ENCODE measurements at regions not wholly inside any gene's neighbourhood (a gene's known extent, or its start where the extent isn't known, plus 50 kb on each side); places are given as distances from the start of the nearest gene placed in this dataset.
"Not testable (repeated sequence)": the region's sequence is repeated elsewhere in the genome, so short reads cannot be mapped to it uniquely, and the experiment has no call there.

DNA sequence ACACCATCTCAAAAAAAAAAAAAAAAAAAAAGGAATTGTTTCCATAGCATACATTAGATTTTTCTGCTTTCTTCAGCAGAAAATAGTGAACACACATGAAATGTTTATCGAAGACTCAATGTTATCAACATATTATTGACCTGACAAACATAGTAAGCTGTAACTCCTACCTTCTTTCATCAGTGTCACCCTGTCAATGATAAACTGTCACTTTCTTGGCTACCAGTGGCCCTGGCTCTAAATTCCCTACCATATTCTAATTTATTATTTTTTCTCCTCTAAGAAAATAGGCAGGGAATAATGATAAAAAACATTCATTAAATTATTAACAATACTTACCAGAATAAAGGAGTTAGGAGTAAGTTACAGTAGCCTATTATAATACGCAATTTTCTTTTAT, 127.3 kb upstream of the KLHL1 start:
- DNase-seq: no peak

GRCh38 chr13:70223911-70224310, 115.7 kb upstream of the KLHL1 start:
- DNase-seq: no peak

DNA sequence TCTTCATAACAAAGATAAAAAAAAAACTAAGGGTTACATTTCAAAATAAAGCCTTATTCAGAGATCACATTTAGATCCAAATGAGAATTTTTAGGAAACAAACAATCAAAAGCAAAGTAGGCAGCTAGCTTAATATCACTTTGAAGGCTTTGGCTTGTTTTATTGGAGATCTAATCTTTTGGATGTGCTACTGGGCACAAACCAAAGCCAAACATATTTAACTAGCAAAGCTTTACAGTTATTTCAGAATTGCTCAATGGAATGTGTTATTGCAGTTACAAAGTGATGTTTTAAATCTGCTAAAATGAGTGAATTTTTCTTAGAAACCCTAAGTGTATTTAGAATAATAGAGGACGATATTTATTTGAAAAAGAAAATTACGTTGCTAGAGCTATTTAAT, 114.7 kb upstream of the KLHL1 start:
- DNase-seq: no peak

DNA sequence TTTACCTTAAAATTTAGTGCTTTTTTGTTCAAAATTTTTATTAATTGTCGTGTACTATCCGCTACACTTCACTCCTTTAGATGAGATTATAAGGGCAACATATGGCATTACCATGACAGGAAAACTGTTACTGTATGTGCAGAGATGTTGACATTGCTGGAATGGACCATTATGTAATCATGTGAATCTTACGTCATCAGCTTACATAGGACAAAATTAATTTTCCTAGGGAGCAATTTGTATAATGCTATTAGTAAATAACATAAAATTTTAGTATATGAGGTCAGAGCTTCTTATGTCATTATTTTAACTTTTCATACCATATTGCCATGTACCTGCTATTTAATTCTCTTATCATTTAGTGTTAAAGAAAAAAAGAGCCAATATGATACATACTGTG, 110.4 kb upstream of the KLHL1 start:
- no peak for DNase-seq

DNA sequence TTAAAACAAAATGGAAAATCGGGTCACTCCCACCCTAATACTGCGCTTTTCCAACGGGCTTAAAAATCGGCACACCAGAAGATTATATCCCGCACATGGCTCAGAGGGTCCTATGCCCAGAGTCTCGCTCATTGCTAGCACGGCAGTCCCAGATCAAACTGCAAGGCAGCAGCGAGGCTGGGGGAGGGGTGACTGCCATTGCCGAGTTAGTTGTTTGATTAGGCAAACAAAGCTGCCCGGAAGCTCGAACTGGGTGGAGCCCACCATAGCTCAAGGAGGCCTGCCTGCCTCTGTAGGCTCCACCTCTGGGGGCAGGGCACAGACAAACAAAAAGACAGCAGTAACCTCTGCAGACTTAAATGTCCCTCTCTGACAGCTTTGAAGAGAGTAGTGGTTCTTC, 100.7 kb upstream of the KLHL1 start:
- DNase-seq: not testable (repeated sequence)

- no peak for DNase-seq
Observed at GRCh38 chr13:70206671-70207070, 98.4 kb upstream of the KLHL1 start.

DNA sequence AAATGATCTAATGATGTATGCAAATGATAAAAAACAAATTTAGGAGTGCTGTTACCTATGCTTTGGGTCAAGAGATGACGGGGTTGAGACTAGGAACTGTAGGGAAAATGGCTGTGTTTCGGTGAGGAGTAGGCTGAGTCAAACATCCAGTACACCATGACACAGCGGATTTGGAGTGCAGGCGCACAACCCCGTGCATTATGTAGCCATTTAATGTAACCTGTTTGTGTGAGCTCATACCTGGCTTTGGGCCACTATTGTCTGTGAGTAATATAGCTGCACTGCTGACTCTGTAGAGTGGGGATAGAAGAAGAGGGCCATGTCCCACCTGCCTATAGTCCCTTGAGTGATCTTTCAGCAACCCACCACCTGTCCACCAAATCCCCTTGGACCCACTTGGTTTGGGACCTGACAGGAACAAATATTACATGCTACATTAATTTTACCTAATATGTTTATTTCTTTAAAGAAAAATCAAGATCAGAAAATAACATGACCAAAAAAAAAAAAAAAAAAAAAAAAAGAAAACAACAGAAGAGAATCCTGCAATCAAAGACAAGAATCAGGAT, 95.5 kb upstream of the KLHL1 start:
- DNase-seq: no peak

GRCh38 chr13:70191034-70191433, 82.8 kb upstream of the KLHL1 start:
- DNase-seq: no peak

- DNase-seq: no peak
Observed at GRCh38 chr13:70189981-70190380, 81.7 kb upstream of the KLHL1 start.

- no peak for DNase-seq
Observed at GRCh38 chr13:70188567-70188966, 80.3 kb upstream of the KLHL1 start.

GRCh38 chr13:70183041-70183440, 74.8 kb upstream of the KLHL1 start:
- no peak for DNase-seq
